Glutamatergic neuron (in vitro differentiated cells): ENCODE measurements at regions not wholly inside any gene's neighbourhood (a gene's known extent, or its start where the extent isn't known, plus 50 kb on each side); places are given as distances from the start of the nearest gene placed in this dataset.
A peak's percentile ranks its signal among the peaks of the same experiment; 100 is the strongest.
"Not testable (repeated sequence)": the region's sequence is repeated elsewhere in the genome, so short reads cannot be mapped to it uniquely, and the experiment has no call there.

Experiments
- DNase-seq: peaks from one replicate; pipeline ENCODE4 v3.0.0; 2022
- H3K27ac Mint-ChIP-seq: one replicate; pipeline ENCODE4 v1.8.0; 2020; ENCODE audit warnings: mild to moderate bottlenecking, mixed read lengths, inconsistent platforms; ENCODE audit not compliant: unreplicated experiment
- H3K27me3 Mint-ChIP-seq: one replicate; pipeline ENCODE4 v1.8.0; 2020; ENCODE audit warnings: mild to moderate bottlenecking, moderate library complexity, mixed read lengths, inconsistent platforms; ENCODE audit not compliant: unreplicated experiment
- H3K36me3 Mint-ChIP-seq: one replicate; pipeline ENCODE4 v1.8.0; 2020; ENCODE audit warnings: mild to moderate bottlenecking, mixed read lengths, inconsistent platforms; ENCODE audit not compliant: unreplicated experiment
- H3K4me1 Mint-ChIP-seq: one replicate; pipeline ENCODE4 v1.8.0; 2020; ENCODE audit warnings: mild to moderate bottlenecking, low read depth, mixed read lengths, inconsistent platforms; ENCODE audit not compliant: unreplicated experiment
- H3K4me3 Mint-ChIP-seq: one replicate; pipeline ENCODE4 v1.8.0; 2020; ENCODE audit warnings: mild to moderate bottlenecking, mixed read lengths, inconsistent platforms; ENCODE audit not compliant: unreplicated experiment
- H3K9me3 Mint-ChIP-seq: one replicate; pipeline ENCODE4 v1.8.0; 2020; ENCODE audit warnings: mild to moderate bottlenecking, moderate library complexity, mixed read lengths, inconsistent platforms; ENCODE audit not compliant: unreplicated experiment
- CTCF ChIP-seq: fragments of 200-600 bp; sonication (generic); IDR thresholded peaks from one replicate; pipeline ENCODE4 v1.5.0; 2021; ENCODE audit not compliant: partially characterized antibody, unreplicated experiment

- Mint-ChIP-seq H3K27me3 (peaks cover 3% of the 10 kb centered on the region), H3K36me3 (no peaks in the 10 kb centered on the region)
- no peak for DNase-seq
Measured at GRCh38 chr6:56733211-56733697, 90.6 kb upstream of the DST start.

GRCh38 chr6:56732517-56732916, 89.8 kb upstream of the DST start:
- Mint-ChIP-seq H3K9me3 (peaks cover 6% of the 10 kb centered on the region), H3K4me1 (peaks cover 21% of the 10 kb centered on the region), H3K4me3 (no peak overlapping the region), H3K27ac (no peak overlapping the region), H3K27me3 (peaks cover 6% of the 10 kb centered on the region), H3K36me3 (no peaks in the 10 kb centered on the region)
- DNase-seq = no peak
- no peak for TF ChIP-seq CTCF

More at GRCh38 chr6:56733211-56733697, 90.6 kb upstream of the DST start:
- Mint-ChIP-seq H3K4me1 (peaks cover 21% of the 10 kb centered on the region), H3K27ac (no peak overlapping the region), H3K4me3 (no peak overlapping the region), H3K9me3 (peaks cover 6% of the 10 kb centered on the region)
- no peak for TF ChIP-seq CTCF

DNA sequence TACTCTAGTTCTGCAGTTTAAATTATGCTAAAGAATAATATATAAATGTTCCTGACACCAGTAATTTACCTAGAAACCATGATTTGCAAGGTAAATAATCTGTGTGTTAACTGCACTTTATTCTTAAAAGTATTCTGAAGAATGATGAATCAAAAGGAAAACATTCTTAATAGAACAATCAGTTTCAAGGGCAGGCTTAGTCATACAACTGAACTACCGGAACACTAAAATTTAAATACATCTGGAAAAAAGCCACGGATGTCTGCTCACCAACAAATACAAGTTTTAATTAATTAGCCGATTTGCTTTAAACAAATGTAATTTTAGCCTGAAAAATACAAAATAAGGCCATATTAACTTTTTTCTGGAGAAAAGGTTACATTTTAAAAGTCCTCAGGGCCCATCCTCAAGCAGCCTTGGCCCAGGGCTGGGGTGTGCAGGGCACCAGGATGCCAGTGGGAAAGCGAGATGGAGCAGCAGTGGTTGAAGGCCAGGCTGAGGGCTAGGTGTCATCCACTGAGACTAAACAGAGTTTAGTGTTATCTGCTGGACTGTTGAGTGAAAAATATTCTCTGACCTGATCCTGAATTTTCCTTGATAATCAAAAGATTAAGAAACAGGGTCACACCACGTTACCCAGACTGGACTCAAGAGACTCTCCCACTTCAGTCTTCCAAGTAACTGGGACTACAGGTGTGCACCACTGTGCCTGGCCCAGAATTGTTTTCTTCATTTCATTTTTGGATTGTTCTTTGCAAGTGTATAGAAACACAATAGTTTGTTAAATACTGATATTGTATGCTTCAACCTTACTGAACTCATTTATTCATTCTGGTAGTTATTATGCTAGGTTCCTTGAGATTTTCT, 88.2 kb upstream of the DST start:
- Mint-ChIP-seq H3K36me3 (no peaks in the 10 kb centered on the region), H3K27me3 (peaks cover 6% of the 10 kb centered on the region), H3K9me3 (peaks cover 9% of the 10 kb centered on the region), H3K4me3 (no peak overlapping the region), H3K4me1 (peaks cover 24% of the 10 kb centered on the region), H3K27ac (peak overlapping the region; percentile 16)
- DNase-seq = no peak
- TF ChIP-seq CTCF = no peak

GRCh38 chr6:56729719-56730118, 87.0 kb upstream of the DST start:
- no peak overlapping the region for H3K27ac Mint-ChIP-seq

GRCh38 chr6:56729166-56729565, 86.5 kb upstream of the DST start:
- H3K27ac Mint-ChIP-seq, H3K4me3 Mint-ChIP-seq, H3K27me3 Mint-ChIP-seq, DNase-seq, H3K36me3 Mint-ChIP-seq: not testable (repeated sequence)
- Mint-ChIP-seq H3K9me3 (peaks cover 10% of the 10 kb centered on the region), H3K4me1 (peaks cover 34% of the 10 kb centered on the region)

More at GRCh38 chr6:56729719-56730118, 87.0 kb upstream of the DST start:
- Mint-ChIP-seq H3K4me3 (no peak overlapping the region), H3K36me3 (no peaks in the 10 kb centered on the region), H3K9me3 (peaks cover 10% of the 10 kb centered on the region), H3K27me3 (peaks cover 7% of the 10 kb centered on the region), H3K4me1 (peaks cover 31% of the 10 kb centered on the region)
- no peak for DNase-seq
- TF ChIP-seq CTCF = no peak
